HG03025 (cell line): ENCODE measurements at regions not wholly inside any gene's neighbourhood (a gene's known extent, or its start where the extent isn't known, plus 50 kb on each side); places are given as distances from the start of the nearest gene placed in this dataset.

ENCODE experiments used
- ATAC-seq: cut with Tn5 transposase; IDR thresholded peaks from one replicate; pipeline ENCODE4 v1.9.1; 2021; ENCODE audit warnings: mild to moderate bottlenecking, moderate library complexity; ENCODE audit not compliant: unreplicated experiment, low FRiP score

DNA sequence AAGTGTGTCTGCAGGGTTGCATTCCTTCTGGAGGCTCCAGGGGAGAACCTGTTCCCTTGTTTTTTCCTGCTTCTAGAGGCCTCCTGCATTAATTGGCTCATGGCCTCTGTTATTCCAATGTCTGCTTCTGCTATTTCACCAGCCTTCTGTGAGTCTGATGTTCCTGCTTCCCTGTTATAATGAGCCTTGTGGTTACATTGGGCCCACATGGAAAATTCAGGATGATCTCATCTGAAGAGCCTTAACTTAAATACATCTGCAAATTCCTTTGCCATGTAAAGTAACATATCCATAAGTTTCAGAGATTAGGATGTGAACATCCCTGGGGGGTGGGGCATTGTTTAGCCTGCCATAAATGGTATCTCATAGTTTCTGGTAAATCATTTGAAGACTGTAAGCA is 181.1 kb downstream of the RWDD3 start:
- ATAC-seq: no peak

DNA sequence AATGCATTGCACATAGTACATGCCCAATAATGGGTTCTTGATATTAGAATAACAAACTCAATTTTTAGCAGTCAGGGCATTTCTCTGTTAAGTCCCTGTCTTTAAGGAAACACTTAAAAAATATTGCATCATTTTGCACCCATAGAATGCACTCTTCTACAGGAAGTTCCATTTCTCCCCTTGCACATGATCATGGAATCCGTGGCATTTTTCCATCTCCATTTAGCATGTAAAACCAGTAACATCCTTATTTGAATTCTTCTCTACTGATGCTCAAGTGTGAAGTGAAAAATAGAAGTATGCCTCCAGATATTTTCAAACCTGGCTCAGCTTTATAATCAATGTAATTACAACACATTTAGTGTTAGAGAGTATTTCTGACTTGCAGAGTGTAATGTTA is 192.8 kb downstream of the RWDD3 start:
- no peak for ATAC-seq

DNA sequence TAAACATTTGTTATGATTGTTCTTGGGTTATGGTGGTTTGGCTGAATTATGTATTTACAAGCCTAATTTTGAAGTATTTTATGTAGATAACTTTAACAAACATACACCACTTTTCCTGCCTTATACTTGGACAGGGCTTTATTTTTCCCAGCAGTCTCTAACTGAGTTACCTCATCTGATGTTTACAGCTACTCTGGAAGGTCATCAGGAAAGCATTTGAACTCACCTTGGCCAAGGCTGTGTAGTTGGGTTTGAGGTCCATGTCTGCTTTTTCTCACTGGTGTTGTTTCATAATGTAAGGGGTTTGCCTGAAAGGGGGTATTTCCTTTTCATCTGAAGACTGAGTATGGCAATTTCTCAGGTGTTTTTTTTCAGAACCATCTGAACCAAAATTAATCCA is 193.5 kb downstream of the RWDD3 start:
- ATAC-seq: no peak

DNA sequence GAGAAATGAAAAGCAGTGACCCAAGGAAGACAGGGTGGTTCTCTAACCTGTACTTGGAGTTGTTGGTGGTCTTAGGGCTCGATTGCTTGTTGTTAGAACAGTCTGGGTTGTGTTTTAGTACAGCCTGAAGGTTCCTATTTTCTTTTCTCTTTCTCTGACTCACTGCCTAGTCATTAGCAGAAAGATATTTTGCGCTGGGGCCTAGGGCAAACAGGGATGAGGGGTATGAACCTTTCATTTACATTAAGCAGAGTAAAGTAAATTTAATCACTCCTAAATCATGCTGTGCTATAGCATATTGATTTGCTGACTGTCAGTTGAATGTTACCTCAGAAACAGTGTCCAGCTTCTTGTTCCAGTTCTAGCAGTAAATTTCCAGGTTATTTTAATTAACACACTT is 197.2 kb downstream of the RWDD3 start:
- ATAC-seq: no peak

DNA sequence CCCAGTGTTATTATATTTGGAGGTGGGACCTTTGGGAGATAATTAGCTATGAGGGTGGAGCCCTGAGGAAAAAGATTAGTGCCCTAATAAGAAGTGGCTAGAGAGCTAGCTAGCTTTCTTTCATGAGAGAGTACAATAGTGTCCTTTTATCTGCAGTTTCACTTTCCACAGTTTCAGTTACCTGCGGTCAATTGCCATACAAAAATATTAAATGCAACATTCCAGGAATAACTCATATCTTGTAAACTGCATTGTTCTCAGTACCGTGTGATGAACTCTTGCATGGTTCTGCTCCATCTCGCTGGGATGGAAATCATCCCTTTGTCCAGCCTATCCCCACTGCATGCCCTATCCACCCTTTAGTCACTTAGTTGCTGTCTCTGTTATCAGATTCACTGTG is 201.6 kb downstream of the RWDD3 start:
- no peak for ATAC-seq

DNA sequence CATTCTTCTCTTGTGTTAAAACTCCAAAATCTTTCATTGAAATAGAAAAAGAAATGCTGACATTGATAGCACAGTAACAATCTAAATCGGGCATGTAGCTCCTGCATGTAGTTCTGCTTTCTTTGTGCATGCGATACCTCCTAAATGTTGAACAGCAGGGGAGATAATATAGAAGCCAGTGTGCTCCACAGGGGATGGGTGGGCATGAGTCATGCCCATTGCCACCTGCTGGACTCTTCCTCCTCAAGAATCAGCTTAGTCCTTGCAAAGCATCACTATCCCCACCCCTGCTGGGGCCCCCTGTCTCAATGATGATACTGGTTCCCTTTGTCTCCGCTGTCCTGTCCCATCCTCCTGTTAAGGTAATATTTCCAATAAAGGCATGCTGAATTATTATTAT is 203.0 kb downstream of the RWDD3 start:
- ATAC-seq: no peak

DNA sequence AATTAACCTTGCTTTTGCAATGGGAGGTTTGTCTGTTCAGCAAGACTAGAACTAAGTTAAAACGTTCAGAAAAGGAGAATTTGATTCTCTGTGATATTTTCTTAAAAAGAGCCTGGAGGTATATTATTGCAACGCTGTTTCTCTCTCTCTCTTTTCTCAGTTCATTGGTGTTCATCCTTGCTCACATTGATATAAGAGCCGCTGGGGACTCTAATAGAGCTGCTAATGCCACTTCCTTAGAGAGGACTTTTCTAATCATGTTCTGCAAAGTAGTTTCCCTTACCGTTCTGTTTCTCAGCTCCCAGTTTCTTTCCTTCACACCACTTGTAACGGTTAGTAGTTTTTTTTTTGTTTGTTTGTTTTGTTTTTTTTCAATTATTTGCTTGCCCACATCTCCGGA is 203.8 kb downstream of the RWDD3 start:
- ATAC-seq: no peak

DNA sequence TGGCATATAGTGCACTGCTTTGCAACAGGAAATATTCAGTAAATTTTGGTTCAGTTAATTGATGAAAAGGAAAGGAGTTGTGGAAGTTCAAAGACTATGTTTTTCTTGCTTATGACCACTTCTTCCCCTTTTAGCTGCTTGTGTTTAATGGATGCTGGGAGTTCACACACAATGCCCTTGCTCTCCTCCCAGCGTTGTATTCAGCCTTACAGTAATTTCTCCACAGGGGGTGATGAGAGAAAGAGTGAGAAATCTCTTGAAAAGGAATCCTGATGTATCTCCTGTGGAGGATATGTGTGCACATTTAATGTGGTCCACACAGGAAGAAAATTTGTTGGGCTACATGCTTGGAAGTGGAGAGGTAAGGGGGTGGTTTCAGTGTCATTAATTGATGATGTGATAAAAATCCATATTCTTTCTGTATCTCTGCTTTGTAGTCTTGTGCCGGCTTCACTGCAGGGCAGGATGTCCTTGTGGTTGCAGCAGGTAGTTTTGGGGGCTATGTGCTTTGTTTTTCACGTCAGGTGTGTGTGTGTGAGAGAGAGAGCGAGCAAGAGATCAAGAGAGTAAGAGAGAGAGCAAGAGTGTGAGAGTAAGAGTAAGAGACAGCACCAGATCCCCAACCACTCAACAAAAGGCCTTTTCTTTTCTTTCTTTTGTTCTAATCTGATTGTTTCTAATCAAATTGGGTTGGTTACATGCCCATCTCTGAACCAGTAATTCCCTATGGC is 204.4 kb downstream of the RWDD3 start:
- ATAC-seq: no peak

DNA sequence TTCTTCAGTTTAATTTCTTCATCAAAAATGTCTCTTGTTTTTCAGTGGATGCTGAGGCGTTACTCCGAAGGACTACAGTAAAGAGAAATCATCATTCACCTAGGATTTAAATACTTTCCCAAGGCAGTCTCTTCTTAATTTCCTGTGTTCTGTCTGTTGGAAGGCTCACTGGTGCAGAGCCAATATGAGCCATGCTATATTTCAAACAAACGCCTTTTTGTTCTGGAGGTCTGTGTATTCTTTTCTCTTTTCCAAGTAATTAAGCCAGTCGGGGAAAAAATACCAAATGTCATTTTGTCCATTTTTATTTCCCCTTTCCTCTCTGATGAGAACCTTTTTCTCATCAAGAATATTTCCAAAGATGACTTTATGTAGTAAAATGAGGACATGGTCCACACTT is 206.5 kb downstream of the RWDD3 start:
- ATAC-seq: no peak

DNA sequence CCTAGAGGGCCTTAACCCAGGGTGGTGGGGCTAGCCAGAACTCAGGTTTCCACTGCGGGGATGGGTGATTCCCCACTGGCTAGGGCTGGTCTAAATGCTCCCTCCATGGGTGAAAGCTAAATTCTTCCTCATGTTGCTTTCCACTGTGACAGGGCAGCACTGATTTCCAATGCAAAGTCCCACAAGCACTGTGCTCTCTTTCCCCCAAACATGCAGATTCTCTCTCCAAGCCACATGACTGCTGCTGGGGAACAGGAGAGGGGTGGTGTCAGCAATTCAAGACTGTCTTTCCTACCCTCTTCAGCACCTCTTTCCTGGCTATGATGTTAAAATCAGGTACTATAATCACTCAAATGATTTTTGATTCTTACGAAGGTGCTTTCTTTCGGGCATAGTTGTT is 215.5 kb downstream of the RWDD3 start:
- ATAC-seq: no peak

DNA sequence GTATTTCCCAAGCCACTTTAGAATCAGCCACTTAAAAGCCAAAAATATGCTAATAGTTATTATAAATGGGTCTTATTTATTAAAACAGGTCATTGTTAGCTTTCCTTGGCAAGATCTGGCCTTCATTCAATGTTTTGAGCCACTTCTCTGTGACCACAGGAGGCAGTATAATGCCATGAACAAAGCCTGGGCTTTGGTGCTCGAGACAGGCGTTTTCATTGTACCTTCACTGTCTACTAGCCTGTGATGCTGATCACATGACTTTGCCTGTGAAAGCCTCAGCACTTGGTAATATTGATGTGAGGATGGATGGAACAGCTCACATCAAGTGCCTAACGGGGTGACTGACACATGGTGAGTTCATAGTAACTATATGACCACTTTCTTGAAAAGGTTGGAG is 217.0 kb downstream of the RWDD3 start:
- ATAC-seq: no peak

DNA sequence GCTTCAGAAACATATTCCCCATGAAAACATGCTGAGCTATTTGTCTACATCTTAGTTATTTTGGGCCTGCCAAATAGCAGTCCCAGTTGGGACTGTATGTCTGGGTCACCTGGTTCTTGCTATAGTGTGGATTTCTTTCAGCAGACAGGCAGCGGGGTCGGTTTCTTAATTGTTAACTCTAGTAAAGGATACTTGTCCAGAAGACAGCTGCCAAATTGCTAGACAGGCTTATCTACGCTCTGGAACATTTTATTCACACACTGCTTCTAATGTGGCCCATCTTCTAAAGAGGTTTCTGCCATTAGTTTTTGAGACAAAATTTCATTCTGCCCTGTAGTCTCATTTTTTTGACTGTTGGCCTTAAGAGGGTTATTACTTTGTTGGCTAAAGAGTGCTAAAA is 217.9 kb downstream of the RWDD3 start:
- ATAC-seq: no peak

DNA sequence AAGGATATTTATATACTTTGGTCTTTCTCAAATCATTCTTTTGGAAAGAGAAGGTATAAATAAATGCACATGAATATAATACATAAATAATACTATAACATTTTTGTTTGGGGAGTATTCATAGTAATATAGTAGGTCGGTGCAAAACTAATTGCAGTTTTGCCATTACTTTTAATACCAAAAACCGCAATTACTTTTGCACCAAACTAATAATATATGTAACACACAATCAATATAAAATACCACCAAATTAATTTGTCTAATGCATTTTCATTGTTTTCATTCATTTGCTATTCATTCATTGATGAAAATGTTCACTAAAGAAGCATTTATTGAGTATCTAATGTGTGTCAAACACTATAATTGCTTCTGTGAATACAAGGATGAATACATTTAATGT is 219.0 kb downstream of the RWDD3 start:
- ATAC-seq: no peak

DNA sequence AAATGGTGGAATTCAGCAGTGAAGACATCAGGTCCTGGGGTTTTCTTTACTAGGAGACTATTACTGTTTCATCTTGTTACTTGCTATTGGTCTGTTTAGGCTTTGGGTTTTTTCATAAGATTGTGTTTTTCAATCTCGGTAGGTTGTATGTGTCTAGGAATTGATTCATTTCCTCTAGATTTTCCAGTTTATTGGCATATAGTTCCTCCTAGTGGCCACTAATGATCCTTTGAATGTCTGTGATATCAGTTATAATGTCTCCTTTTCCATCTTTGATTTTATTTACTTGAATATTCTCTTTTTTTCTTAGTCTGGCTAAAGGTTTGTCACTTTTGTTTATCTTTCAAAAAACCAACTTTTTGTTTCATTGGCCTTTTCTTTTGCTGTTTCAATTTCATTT is 233.0 kb downstream of the RWDD3 start:
- ATAC-seq: no peak

DNA sequence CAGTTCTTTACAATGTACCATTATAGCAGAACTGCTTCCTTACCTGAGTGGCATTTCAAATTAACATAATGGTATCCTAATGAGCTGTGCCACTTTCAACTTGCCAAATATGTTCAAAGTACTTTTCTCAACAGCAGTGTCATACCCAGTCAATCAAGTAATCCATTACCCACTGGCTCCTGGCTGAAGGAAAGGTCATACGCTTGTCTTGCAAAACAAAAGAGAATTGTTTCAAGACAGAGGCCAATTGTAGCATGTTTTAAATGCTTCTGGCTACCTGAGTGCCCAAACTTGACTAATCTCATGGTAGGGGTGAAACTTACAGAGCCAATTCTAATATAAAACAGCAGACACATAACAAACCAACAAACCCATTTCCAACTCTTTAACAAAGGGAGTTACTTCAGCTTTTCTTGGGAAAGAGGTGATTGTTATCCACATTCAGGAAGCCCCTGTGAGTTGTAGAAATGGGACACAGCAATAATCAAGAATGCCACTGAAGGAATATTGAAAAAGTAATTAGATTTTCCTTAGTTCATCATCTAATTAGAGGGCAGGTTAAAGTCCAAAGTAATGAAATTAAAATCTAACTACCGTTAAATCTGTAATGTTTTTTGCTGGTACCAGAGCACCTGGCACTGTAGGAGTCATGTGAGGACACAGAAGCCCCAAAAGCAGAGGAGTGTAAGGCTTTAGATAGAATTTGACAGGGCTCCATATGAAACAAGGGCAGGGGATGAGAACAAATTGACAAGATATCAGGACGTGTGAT is 241.9 kb downstream of the RWDD3 start:
- ATAC-seq: no peak

DNA sequence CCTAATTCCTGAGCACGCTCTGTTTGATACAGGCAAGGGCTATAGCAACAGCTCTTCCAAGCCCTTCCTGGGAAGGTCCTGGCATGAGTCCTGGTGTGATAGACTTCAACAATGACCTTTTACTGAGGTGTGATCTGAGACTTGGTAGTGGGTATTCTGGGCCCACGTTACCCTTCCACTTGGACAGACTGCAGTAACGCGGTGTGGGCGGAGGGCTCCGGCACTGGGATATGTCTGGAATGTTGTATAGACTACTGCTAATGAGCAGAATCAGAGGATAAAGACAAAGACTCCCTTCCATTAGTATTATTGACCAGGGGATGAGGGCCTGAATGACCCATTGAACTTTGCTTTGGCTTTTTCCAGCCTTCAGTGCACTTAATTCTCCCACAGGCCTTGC is 262.3 kb downstream of the RWDD3 start:
- no peak for ATAC-seq

DNA sequence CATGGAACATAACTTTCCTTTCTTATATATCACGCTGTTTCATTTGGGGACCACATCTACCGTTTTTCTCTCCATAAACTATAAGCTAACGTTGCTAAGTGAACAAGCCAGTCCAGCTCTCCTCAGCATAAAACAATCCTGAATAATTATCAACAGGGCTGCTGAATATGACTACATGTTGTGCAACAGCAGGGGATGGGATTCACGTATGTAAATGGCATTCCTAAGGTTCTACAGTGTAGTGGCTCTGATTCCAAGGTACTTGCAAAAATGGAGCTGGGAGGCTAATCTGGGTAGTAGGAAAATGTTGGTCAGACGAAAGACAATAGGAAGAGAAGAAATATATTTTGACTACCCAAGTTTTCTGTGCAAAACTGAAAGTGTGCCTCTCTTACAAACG is 262.8 kb downstream of the RWDD3 start:
- no peak for ATAC-seq

DNA sequence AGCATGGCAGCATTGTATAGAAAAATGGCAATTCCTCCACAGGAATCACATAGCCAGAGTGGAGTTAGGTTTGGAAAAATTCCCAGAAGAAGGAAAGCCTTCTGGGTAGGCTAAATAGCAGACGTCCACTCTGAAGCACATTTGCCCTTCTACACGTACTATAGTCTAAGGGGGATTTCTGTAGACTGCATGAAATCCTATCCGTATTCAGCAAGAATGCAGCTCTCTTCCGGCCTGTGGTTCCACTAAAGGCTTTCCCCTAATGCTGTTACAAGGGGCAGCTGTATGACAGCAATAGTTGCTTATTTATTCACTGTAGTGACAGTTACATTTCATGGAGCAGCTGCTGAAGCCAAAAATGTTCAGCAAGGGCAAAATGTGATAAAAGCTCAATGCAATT is 263.6 kb downstream of the RWDD3 start:
- no peak for ATAC-seq

DNA sequence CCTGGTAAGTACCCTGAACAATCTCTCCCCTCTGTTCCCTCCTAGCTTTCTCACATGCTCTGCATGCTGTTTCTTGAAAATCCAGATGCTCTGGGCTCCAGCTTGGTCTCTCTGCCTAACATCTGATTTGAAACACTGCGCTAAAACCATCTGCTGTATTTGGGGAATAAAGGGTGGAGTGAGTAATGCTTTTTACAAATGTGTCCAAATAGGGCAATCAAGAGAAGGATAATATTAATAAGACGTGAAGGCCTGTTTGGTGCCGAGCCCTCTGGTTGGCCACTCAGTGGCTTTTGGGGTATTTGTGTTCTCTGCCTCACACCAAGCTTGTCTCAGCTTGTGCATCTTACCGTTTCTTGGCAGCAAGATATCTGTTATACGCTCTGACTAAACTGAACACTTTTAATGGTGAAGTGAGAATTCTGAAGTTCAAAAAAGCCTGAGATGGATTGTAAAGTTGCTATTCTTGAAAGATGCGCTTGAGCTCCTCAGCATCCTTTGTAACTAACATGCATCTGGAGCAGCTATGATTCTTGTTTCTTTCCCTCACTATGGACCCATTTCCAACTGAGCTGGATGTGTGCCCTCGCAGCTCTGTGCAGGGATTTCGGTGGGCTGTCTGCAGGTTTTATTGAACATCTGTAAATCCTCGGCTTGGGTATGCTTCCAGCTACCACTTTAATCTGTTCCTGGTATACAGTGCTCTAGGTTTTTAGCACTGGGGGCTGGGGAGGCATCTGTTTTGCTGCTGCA is 269.4 kb downstream of the RWDD3 start:
- ATAC-seq: no peak

DNA sequence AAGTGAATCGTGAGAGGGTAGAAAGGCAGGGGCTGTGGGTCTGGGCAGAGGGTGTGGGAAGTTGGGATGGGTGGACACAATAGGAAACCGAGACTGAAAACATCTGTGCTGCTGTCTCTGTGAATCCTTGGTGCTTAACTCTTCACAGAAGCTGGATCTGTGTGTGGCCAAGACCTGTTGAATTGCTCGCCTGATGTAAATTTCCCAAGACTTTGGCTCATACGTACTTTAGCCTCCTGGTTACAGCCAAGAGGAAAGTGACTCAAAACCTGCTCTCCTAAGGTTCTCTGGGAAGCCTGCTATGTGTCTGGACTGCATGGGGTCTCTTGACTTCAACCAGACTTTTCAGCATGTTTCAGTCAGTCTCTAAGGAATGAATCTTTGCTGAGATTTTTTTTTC is 270.3 kb downstream of the RWDD3 start:
- no peak for ATAC-seq

DNA sequence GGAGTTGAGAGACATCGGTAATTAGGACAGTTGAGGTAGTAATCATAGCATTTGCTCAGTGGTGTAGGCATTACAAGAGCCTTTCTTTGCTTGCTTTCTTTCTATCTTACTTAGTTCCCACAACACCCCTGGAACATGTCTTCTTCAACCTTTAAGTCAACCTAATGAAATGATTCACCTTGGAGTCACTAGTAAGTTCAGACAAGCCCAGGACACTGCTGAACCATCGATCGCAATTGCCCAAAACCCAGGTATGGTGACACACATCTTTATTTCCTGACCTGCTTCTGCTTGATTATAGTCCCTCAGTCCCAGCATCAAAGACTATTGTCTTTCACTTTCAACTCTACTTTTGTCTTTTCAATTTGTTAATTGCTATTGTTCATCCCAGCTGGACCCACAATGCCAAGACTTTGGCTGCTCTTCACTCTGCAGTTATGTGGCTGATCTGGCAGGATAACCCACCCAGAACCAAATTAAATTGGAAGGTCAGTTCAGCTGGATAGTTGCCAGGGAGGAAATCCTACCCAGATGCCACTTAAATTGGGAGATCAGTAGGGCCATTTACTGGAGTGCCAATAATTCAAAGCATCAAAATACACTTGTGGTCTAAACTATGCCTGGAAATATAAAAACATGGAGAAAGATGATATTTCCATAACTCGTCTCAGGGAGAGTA is 272.9 kb downstream of the RWDD3 start:
- ATAC-seq: no peak
